Prostate gland (tissue), 2 donors: ENCODE measurements at regions not wholly inside any gene's neighbourhood (a gene's known extent, or its start where the extent isn't known, plus 50 kb on each side); places are given as distances from the start of the nearest gene placed in this dataset.

Experiments used
- DNase-seq: peaks from one replicate; pipeline ENCODE4 v3.0.0-alpha.2; 2019; ENCODE audit warnings: low spot score
- H3K27ac ChIP-seq, 2 donors: fragments of 200-600 bp; sonication (generic); 2 replicates each; pipeline ENCODE4 v1.5.1; 2017 to 2019
- H3K27me3 ChIP-seq: fragments of 200-600 bp; sonication (generic); replicated peaks from 2 replicates; pipeline ENCODE4 v1.5.1; 2019; ENCODE audit not compliant: insufficient read depth
- H3K36me3 ChIP-seq, 2 donors: fragments of 200-600 bp; sonication (generic); 1 replicate in 1 of 2; 2 replicates in 1 of 2; pipeline versions ENCODE4 v1.5.1 to v1.8.1; 2017 to 2019
- H3K4me1 ChIP-seq: fragments of 200-600 bp; sonication (generic); replicated peaks from 2 replicates; pipeline ENCODE4 v1.5.1; 2019
- H3K4me3 ChIP-seq, 2 donors: fragments of 200-600 bp; sonication (generic); 2 replicates each; pipeline ENCODE4 v1.5.1; 2017 to 2019
- H3K9me3 ChIP-seq: fragments of 200-600 bp; sonication (generic); 2 replicates; pipeline ENCODE4 v1.5.1; 2017
- CTCF ChIP-seq, 4 experiments: fragments of 200-600 bp in 2 of 4; fragments of 450-650 bp in 2 of 4; sonication (generic) in 2 of 4; IDR thresholded peaks; 1 replicate in 3 of 4; 2 replicates in 1 of 4; pipeline ENCODE4 v1.5.1; 2016 to 2019; ENCODE audit warnings: antibody characterized with exemption in 4 of 4, mild to moderate bottlenecking in 2 of 4, moderate library complexity in 2 of 4
- POLR2A ChIP-seq: fragments of 450-650 bp; IDR thresholded peaks from one replicate; pipeline ENCODE4 v1.6.1; 2016; ENCODE audit warnings: antibody characterized with exemption, mild to moderate bottlenecking
- POLR2AphosphoS5 ChIP-seq: sonication (generic); formaldehyde crosslinking; IDR thresholded peaks from one replicate; pipeline ENCODE4 v1.6.1; 2017; ENCODE audit warnings: antibody characterized with exemption
- WGBS: methylation state at CpG from one replicate; pipeline ENCODE4 v1.1.5; 2018; 5-methylcytosine and 5-hydroxymethylcytosine counted together
- intact Hi-C: fragments of 100-400 bp; cut with DNase I; formaldehyde crosslinking; loops from one replicate; pipeline ENCODE4 v1.14.2; 2022

DNA sequence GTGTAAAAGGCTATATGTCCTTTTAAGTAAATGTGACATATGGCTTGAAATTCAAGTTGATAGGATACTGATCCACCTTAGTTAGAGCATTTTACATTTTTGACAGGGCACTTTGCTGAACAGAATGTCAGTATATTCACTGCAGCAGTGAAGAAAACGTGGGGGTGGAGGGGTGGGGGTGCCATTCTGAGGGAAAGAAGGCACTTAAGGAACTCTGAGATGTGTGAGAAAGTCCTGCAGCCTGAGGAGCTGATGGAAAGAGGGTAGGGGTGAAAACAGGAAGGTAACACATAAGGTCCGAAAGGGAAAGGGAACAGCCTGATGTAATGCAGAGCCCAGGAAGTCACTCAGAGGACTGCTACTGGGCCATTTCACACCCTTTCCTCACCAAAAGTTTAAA, 265.5 kb upstream of the GRIP1 start:
- Histone ChIP-seq H3K27me3 (no peaks in the 10 kb centered on the region), H3K27ac (peak overlapping the region in 1 of 2 donors; percentile 38), H3K9me3 (no peaks in the 10 kb centered on the region), H3K4me3 (no peak overlapping the region), H3K4me1 (no peaks in the 10 kb centered on the region), H3K36me3 (no peaks in the 10 kb centered on the region)
- TF ChIP-seq POLR2AphosphoS5 (no peak), POLR2A (no peak), CTCF (IDR thresholded peaks at IDR 0.05) (no peak)
- no peak for DNase-seq
- intact Hi-C loops: no loop called here
- 49% methylated on average over 2 of the region's 2 CpGs for WGBS

- H3K27me3 ChIP-seq: no peaks in the 10 kb centered on the region
- 55% methylated on average over 6 of the region's 6 CpGs for WGBS
- intact Hi-C loops: no loop called here
- no peak overlapping the region for H3K4me3 ChIP-seq
- no peaks in the 10 kb centered on the region for H3K4me1 ChIP-seq
- no peaks in the 10 kb centered on the region for H3K36me3 ChIP-seq
- TF ChIP-seq CTCF (IDR thresholded peaks at IDR 0.05) (no peak), POLR2A (no peak), POLR2AphosphoS5 (peak; percentile 71)
- peak; percentile 29 for DNase-seq
- H3K27ac ChIP-seq: peak overlapping the region in 1 of 2 donors; percentile 38
- no peaks in the 10 kb centered on the region for H3K9me3 ChIP-seq
Observed at GRCh38 chr12:66945189-66945817, 266.4 kb upstream of the GRIP1 start.

DNA sequence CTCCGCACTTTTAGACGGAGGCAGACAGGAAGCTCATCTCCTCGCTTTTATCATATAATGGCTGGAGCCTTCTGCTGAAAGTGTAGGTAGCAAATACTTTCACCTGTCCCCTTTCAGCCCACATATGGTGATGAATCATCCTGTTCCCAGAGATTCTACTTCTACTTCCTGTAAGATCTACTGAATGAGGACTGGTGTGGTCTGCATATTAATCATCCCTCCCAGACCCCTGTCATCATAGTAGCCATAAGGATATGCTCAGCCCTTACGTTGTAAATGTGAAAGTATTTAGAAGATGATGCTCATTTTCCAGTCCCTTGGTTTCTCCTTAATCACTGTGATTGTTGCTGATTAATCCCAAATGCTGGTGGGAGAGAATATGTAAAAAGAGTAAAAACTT, 268.2 kb upstream of the GRIP1 start:
- intact Hi-C loops: no loop called here
- TF ChIP-seq POLR2A (no peak), CTCF (IDR thresholded peaks at IDR 0.05) (no peak), POLR2AphosphoS5 (no peak)
- 91% methylated on average over 4 of the region's 4 CpGs for WGBS

DNA sequence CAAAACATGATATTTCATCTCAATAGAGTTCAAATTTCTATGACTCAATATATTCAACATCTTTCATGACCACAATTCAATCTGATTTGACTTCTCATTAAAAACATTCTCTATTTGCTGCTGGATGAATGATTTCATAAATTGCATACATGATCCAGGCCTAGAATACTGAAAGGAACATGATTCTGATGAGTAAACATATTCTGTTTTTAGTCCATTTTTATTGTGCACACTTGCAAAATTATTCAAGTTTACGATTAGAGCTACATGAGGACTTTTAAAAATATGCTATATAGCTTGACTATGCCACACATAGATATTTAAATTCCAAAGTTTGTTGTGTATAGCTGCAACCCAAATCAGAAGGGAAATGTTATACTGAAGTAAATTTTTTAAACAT, 273.8 kb upstream of the GRIP1 start:
- TF ChIP-seq POLR2A (no peak), POLR2AphosphoS5 (no peak), CTCF (IDR thresholded peaks at IDR 0.05) (no peak)
- H3K27me3 ChIP-seq: no peaks in the 10 kb centered on the region
- intact Hi-C loops: no loop called here
- no peaks in the 10 kb centered on the region for H3K9me3 ChIP-seq
- DNase-seq: no peak
- H3K4me3 ChIP-seq: no peak overlapping the region
- no peak overlapping the region for H3K27ac ChIP-seq
- WGBS: 65% methylated on average over 1 of the region's 1 CpG
- no peaks in the 10 kb centered on the region for H3K4me1 ChIP-seq
- H3K36me3 ChIP-seq: no peaks in the 10 kb centered on the region

More for the DNA sequence above, 268.2 kb upstream of the GRIP1 start:
- Histone ChIP-seq H3K4me3 (no peak overlapping the region), H3K36me3 (no peaks in the 10 kb centered on the region), H3K9me3 (no peaks in the 10 kb centered on the region), H3K27me3 (no peaks in the 10 kb centered on the region), H3K4me1 (no peaks in the 10 kb centered on the region), H3K27ac (no peak overlapping the region)
- DNase-seq: no peak

DNA sequence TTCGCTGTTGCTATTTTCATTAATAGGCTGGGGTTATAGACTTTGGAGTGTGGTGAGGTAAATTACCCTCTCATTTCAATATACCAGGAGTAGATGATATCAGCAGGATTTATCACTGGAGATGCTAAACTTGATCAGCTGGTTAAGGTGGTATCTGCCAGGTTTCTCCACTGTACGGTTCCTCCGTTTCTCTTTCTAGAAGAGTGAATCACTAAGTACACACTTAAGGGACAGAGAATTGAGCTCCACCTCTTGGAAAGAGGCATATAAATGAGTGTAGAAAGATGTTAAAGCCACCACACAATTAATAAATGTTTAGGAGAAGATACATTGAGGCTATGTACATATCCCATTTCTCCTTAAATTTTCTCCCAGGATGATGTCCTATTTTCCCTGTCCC, 277.4 kb upstream of the GRIP1 start:
- intact Hi-C loops: no loop called here
- no peaks in the 10 kb centered on the region for H3K27me3 ChIP-seq
- H3K27ac ChIP-seq: no peak overlapping the region
- TF ChIP-seq POLR2AphosphoS5: no peak
- TF ChIP-seq POLR2A: no peak
- no peak for TF ChIP-seq CTCF (IDR thresholded peaks at IDR 0.05)
- no peaks in the 10 kb centered on the region for H3K36me3 ChIP-seq
- no peaks in the 10 kb centered on the region for H3K9me3 ChIP-seq
- no peak overlapping the region for H3K4me3 ChIP-seq
- no peak for DNase-seq
- H3K4me1 ChIP-seq: no peaks in the 10 kb centered on the region
- WGBS: 73% methylated on average over 3 of the region's 3 CpGs
